ENCODE measurements at regions not wholly inside any gene's neighbourhood (a gene's known extent, or its start where the extent isn't known, plus 50 kb on each side); places are given as distances from the start of the nearest gene placed in this dataset.

- TF ChIP-seq CTCF (IDR thresholded peaks at IDR 0.05) (no peak), POLR2A (IDR thresholded peaks at IDR 0.05) (no peak)
These were observed 765.4 kb downstream of the TMEM182 start for GRCh38 chr2:103527278-103527677.

All from heart left ventricle (tissue), 13 donors.